PFSK-1 (cell line): ENCODE measurements at regions not wholly inside any gene's neighbourhood (a gene's known extent, or its start where the extent isn't known, plus 50 kb on each side); places are given as distances from the start of the nearest gene placed in this dataset.

Experiments
- FOXP2 ChIP-seq: optimal IDR thresholded peaks from 2 replicates; pipeline ENCODE3; 2011; ENCODE audit warnings: borderline replicate concordance, control low read depth, inconsistent platforms; ENCODE audit not compliant: insufficient read depth; ENCODE audit errors: extremely low read length, extremely low read depth
- POLR2AphosphoS5 ChIP-seq: IDR thresholded peaks from 2 replicates; pipeline ENCODE4 v1.6.1; 2012; ENCODE audit warnings: low read depth, mild to moderate bottlenecking, control low read depth, low read length, moderate library complexity
- SIN3A ChIP-seq: IDR thresholded peaks from 2 replicates; pipeline ENCODE4 v1.6.1; 2012; ENCODE audit warnings: mild to moderate bottlenecking, low read length, moderate library complexity, borderline replicate concordance; ENCODE audit not compliant: insufficient read depth
- TAF1 ChIP-seq: IDR thresholded peaks from 2 replicates; pipeline ENCODE4 v1.6.1; 2012; ENCODE audit warnings: low read length, control low read depth, borderline replicate concordance; ENCODE audit not compliant: insufficient read depth
- TF ChIP-seq, protein P1 (sequence below), 2 experiments: IDR thresholded peaks; 2 replicates each; pipeline versions ENCODE4 v1.6.1 to v1.8.0; 2011 to 2012; ENCODE audit warnings: low read depth in 2 of 2, low read length in 2 of 2, control low read depth in 1 of 2, inconsistent platforms in 1 of 2, mild to moderate bottlenecking in 1 of 2, moderate library complexity in 1 of 2; ENCODE audit not compliant: insufficient read depth in 1 of 2

DNA sequence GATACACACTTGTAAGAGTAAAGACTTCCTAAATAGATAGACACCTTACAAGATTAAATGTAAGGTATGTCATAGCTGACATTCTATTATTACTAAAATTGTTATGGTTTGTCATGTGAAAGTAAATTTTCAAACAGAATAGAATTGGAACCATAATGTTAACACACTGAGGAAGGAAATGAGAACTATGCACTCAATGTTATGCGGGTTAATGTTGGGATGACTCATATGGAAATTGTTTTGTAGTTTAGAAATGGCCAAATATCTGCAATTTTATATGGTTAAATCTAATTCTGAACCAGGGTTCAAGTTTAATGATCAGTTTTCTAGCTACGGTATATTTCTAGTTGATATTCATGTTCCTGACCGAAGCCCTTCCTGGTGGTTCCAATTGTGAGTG, 214.2 kb upstream of the ADO start:
- no peak for TF ChIP-seq FOXP2
- TF ChIP-seq, protein P1, sequence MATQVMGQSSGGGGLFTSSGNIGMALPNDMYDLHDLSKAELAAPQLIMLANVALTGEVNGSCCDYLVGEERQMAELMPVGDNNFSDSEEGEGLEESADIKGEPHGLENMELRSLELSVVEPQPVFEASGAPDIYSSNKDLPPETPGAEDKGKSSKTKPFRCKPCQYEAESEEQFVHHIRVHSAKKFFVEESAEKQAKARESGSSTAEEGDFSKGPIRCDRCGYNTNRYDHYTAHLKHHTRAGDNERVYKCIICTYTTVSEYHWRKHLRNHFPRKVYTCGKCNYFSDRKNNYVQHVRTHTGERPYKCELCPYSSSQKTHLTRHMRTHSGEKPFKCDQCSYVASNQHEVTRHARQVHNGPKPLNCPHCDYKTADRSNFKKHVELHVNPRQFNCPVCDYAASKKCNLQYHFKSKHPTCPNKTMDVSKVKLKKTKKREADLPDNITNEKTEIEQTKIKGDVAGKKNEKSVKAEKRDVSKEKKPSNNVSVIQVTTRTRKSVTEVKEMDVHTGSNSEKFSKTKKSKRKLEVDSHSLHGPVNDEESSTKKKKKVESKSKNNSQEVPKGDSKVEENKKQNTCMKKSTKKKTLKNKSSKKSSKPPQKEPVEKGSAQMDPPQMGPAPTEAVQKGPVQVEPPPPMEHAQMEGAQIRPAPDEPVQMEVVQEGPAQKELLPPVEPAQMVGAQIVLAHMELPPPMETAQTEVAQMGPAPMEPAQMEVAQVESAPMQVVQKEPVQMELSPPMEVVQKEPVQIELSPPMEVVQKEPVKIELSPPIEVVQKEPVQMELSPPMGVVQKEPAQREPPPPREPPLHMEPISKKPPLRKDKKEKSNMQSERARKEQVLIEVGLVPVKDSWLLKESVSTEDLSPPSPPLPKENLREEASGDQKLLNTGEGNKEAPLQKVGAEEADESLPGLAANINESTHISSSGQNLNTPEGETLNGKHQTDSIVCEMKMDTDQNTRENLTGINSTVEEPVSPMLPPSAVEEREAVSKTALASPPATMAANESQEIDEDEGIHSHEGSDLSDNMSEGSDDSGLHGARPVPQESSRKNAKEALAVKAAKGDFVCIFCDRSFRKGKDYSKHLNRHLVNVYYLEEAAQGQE (IDR thresholded peaks at IDR 0.05; ENCODE audit: insufficient read depth in 1 of 2, low read depth in 2 of 2, low read length in 2 of 2) = no peak
- TF ChIP-seq TAF1 = no peak
- TF ChIP-seq SIN3A = no peak
- TF ChIP-seq POLR2AphosphoS5 = no peak

DNA sequence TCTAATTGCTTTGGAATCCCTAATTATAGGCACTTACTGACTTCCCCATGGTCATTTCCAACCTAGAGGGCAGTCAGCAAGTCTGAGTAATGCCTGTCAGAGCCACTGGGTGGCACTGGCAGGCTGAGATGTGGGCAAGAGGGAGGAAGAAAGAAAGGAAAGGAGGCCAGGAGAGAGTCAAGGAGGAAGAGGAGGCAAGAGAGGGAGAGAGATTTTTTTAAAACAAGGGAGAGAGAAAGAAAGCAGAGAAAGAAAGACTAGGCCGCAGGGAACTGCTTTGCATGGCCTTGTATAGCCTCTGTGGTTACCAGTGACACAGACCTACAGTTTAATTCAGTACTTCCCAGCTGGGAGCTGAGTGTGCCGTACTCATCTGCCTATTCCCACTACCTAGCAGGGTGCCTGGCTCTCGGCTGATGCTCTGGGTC, 210.4 kb upstream of the ADO start:
- TF ChIP-seq SIN3A (no peak), TAF1 (no peak), POLR2AphosphoS5 (no peak), FOXP2 (no peak)
- TF ChIP-seq, protein P1 (IDR thresholded peaks at IDR 0.05; ENCODE audit: insufficient read depth in 1 of 2, low read depth in 2 of 2, low read length in 2 of 2) = no peak

DNA sequence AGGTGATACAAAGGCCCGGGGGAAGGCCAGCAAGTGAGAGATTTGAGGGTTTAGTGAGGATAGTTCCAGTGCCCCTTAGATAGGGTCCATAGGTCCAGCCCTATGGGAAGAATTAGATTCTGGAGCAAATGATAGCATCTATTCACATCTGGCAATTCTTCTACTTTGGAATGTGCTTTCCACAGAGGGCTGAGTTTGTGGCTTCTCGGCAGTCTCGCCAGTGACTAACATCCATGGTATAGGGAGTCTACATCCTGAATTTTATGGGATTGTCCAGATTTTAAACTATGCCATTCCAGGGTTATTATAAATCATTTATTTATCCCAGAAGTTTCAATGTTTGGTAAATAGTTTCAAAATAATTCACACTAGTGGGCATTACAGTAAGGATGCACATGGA, 207.3 kb upstream of the ADO start:
- TF ChIP-seq, protein P1 (IDR thresholded peaks at IDR 0.05; ENCODE audit: insufficient read depth in 1 of 2, low read depth in 2 of 2, low read length in 2 of 2) = no peak
- TF ChIP-seq SIN3A (no peak), POLR2AphosphoS5 (no peak), FOXP2 (no peak), TAF1 (no peak)

DNA sequence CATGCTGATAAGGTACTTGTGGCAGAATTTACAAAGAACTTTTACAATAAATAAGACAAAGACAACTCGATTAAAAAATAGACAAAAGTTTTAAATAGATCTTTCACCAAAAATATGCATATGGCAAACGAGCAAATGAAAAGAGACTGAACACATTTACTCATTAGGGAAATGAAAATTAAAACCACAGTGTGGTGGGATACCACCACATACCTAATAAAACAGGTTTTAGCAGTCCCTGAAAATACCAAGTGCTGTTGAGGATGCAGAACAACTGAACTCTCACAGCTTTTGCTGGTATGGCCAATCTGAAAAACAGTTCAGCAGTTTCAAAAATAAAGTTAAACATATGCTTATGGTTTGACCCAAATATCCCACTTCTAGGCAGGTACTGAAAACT, 205.4 kb upstream of the ADO start:
- TF ChIP-seq TAF1 (no peak), FOXP2 (no peak), POLR2AphosphoS5 (no peak), SIN3A (no peak)
- TF ChIP-seq, protein P1 (IDR thresholded peaks at IDR 0.05; ENCODE audit: insufficient read depth in 1 of 2, low read depth in 2 of 2, low read length in 2 of 2) = no peak

DNA sequence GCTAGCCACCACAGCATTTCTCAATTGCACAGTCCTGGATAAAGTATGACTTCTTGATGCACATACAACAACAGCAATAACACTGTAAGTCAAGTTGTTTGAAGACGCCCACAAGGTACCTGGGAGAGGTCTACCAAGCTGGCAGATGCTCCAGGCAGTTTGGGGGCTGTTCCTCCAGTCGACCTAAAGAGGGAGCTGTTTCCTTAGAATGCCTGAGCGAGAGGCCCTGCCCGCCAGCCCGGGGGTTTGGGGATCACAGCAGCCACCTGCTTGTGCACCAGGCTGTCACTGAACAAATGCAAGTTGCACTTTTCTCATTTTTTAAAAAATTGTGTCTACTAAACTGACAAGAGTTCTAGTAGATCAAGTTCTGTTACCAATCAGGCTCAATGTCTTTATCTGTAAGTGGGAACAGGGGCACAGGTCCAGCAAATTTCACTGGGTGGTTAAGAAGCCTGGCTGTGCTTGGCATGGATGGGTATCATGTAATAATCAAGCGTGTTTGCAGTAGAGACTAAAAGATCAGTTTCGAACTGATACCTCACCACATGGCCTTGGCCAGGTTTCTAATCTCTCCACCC, 193.8 kb upstream of the ADO start:
- TF ChIP-seq POLR2AphosphoS5 = no peak
- TF ChIP-seq TAF1 = no peak
- TF ChIP-seq SIN3A = no peak
- TF ChIP-seq, protein P1 (IDR thresholded peaks at IDR 0.05; ENCODE audit: insufficient read depth in 1 of 2, low read depth in 2 of 2, low read length in 2 of 2) = no peak
- no peak for TF ChIP-seq FOXP2
